Central memory CD4-positive, alpha-beta T cell (primary cell): ENCODE measurements at regions not wholly inside any gene's neighbourhood (a gene's known extent, or its start where the extent isn't known, plus 50 kb on each side); places are given as distances from the start of the nearest gene placed in this dataset.
"Not testable (repeated sequence)": the region's sequence is repeated elsewhere in the genome, so short reads cannot be mapped to it uniquely, and the experiment has no call there.

Experiments used
- DNase-seq: peaks from one replicate; pipeline ENCODE4 v3.0.0; 2022

GRCh38 chr17:51389875-51390274, 129.5 kb downstream of the UTP18 start:
- no peak for DNase-seq

DNA sequence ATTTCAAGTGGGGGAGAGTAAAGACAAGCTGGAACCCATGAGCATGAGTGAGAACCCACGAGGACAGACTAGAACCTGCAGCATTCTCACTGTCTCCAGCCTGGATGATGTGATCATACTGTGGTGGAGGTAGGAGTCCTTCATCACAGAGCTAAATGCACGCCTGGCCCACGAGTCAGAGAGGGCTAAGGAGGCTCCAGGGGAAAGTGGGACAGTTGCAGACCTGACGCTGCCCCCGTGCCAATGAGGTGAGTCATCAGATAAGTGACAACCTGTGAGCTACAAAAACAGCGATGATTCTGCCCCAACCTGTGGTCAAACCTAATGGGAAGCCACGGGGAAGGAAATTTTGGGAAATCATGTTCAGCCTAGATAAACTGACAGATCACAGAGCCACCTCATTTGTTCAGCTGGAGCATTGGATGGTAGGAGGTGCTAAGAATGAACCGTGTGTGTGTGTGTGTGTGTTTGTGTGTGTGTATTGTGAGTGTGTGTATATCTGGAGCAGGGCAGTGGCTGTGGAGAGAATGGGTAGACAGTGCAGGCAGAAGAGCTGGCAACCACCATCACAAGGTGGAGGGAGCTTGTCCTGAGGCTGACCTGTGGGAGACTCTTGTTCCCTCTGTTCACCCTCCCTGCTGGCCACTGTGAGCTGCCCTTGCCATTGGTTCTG, 131.8 kb downstream of the UTP18 start:
- DNase-seq = no peak

GRCh38 chr17:51395621-51396020, 135.3 kb downstream of the UTP18 start:
- no peak for DNase-seq

GRCh38 chr17:51397361-51398127, 137.2 kb downstream of the UTP18 start:
- DNase-seq = no peak

- DNase-seq = no peak
These were observed 137.8 kb downstream of the UTP18 start for GRCh38 chr17:51398128-51398525.

DNA sequence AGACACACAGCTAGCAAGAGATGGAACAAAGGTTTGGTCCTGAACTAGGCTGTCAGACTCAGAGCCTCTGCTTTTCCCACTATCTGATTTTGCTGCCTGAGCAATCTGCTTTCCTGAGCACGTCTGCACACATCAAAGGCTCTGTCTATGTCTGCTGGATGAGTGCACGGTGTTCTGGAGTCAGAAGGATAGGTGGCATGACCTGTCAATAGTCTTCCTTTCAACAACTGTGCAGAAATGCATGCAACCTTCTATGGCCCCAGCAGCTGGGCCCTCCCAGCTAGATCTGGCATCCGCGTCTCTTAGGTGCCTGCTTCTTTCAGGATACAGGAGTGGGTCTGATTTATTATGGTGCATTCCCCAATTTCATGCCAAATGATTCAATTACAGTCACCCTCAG, 138.3 kb downstream of the UTP18 start:
- DNase-seq = no peak

GRCh38 chr17:51401279-51401678, 140.9 kb downstream of the UTP18 start:
- DNase-seq = no peak

DNA sequence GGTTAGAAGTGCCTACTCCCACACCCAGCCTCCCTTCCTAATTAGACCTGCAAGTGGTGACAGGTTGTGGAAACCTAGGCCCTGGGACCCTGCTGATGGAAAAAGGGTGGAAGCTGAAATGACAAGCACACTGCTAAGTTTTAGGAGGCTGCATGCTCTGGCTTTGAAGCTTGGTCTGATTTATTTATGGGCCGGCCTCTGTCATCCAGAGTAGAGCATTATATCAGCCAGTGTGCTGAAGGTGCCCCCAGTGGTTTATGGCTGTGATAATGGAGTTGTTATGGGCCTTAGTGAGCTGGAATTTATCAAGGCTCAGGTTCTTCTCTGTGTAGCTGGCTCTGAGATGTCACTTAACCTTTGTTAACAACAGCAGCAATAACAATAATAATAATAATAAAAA, 142.6 kb downstream of the UTP18 start:
- DNase-seq = no peak

DNA sequence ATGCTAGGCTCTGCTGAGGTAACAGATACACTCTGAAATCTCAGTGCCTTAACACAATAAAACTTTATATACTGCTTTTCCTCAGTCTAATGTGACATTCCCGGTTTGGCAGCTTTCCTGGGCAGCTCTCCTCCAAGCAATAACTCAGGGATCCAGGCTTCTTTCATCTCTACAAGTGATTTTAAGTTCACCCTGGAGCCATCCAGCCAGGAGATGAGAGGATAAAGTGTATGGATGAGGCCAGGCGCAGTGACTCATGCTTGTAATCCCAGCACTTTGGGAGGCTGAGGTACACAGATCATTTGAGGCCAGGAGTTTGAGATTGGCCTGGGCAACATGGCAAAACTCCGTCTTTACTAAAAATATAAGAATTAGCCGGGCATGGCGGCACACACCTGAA, 147.2 kb downstream of the UTP18 start:
- DNase-seq = no peak

DNA sequence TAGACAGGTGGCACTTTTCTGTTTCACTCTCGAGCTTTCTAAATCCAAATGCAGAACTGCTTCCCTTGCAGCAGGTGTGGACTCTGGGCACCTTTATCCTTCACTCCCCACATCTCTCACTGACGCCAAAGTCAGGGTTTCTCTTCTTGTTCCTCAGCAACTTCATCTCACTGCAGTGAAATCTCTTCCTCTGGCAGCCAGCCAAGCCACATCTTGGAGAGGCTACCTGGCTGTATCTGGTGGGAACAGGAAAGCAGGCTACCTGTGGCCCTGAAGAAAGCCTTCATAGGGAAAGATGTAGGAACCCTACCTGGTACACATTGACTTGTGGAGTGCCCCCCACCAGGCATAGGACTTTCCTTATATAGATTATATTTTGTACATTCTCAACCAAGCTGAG, 159.1 kb downstream of the UTP18 start:
- no peak for DNase-seq

- DNase-seq = no peak
These were observed 161.2 kb downstream of the UTP18 start for GRCh38 chr17:51421525-51421924.

DNA sequence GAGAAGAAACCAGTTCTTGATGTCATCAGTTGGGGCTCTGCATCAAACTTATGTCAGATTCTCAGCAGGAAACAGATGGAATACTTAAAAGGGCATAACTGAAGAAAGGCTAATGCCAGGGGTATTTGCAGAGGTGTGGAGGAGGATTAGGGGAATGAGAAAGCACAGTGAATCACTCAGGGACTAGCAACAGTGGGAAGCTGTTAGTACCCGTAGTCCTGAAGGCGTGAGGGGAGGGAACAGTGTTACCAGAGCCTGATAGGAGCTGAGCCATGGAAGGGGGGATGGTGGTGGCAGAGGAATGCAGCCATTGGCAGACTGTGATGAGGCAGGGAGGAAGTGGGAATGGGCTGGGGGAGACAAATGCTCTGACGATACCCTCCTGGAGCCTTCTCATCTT, 162.3 kb downstream of the UTP18 start:
- DNase-seq = no peak

GRCh38 chr17:51423421-51424160, 163.2 kb downstream of the UTP18 start:
- DNase-seq = no peak

DNA sequence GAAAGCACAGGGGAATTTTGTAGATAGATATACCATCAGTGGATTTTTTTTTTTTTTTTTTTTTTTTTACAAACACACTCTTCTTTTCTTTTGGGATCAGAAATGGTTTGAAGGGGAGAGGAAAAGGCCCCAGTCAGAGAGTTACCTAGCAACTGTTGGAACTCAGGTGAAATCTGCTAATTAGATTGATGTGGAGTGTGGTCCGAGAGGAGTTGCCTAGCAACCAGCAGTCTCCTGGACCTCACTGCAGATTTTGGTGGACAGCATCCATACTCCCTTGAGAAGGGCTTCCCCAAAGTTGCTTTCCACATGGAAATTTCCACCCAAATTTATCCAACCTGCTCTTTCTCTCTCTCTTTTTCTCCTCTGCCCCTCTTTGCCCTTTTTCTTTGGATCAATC, 165.4 kb downstream of the UTP18 start:
- no peak for DNase-seq

DNA sequence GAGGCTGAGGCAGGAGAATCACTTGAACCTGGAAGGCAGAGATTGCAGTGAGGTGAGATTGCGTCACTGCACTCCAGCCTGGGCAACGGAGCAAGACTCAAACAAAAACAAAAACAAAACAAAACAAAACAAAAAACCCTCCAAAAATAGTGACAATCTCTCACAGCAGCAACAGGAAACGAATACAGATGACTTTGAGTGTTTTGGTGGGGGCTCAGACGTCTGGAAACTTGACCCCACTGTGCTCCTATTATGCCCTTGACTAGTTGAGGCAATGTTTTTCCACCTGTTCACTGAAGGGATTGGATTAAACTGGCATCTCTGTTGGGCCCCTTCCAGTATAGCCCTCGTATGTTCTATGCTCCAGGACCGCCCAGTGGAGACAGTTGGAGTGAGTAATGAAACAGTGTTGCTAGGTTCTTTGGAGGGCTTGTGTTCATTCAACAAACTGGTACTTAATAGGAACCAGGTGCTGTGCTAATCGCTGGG, 167.0 kb downstream of the UTP18 start:
- peak; percentile 43 for DNase-seq

GRCh38 chr17:51427856-51428255, 167.5 kb downstream of the UTP18 start:
- peak; percentile 82 for DNase-seq

- DNase-seq = peak; percentile 9
These were observed 168.5 kb downstream of the UTP18 start for GRCh38 chr17:51428668-51429495.

DNA sequence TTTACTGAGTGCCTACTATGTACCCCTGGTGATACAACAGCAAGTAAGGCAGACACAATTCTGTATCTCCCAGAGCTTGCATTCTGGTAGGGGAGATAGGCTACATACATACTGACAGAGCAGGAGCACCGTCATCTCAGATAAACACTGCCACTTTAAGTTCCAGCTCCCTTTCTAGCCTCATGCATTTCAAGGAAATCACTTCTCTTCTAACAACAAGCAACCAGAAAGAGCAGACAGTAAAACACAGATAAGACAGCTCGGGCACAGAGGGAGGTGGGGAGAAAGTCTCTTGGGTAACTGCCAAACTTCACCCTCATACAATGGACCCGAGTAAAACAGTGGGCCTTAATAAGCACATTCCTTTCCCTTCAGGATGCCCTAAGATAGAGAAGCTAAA, 169.6 kb downstream of the UTP18 start:
- not testable (repeated sequence) for DNase-seq

DNA sequence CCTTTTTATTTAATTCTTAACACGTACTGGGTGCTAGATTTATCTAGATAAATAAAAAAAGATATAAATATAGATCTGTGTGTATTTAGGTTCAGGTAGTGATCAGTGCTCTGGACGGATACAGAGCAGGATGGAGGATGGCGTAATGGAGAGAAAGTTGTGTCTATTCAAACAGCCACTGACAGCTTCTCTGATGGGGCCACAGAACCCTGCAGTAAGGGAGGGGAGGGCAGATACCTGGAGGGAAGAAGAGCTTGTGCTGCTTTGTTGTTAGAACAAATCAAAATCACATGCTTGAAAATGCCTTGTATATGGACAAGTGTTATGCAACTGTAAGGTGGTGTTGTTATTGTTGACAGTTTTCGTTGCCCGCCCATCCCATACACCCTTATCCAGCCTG, 170.2 kb downstream of the UTP18 start:
- DNase-seq = no peak

DNA sequence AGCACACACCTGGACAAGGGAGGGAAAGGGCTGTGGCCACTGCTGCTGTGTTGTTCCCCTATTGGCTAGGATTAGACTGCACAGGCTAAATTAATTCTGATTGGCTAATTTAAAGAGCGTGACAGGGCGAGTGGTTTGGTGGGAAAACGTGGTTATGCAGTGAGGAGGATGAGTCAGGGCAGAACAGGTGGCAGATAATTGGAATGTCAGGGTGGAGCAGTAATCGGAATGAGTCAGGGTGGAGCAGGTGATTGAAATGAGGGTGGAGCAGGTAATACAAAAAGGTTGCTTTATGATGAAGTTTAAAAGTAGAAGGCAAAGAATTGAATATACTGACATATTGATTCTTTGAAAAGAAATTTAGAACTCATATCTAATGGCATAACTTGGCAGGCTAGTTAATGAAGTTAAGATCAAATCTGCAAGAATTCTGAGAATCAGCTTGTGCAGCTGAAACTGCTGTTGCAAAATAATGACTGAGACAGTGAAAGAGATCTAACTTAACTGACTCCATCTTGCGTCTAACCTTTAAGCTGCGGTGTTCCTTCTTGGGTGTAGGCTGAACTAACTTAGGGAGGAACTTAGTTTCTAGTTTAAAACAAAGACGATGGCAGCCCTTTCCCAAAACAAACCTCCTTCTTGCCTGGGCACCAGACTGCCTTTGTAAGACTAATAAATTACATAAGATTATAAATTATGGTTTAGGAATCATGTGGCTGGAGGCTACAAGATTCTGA, 174.3 kb downstream of the UTP18 start:
- no peak for DNase-seq

- peak; percentile 8 for DNase-seq
These were observed 174.8 kb downstream of the UTP18 start for GRCh38 chr17:51435171-51435552.

DNA sequence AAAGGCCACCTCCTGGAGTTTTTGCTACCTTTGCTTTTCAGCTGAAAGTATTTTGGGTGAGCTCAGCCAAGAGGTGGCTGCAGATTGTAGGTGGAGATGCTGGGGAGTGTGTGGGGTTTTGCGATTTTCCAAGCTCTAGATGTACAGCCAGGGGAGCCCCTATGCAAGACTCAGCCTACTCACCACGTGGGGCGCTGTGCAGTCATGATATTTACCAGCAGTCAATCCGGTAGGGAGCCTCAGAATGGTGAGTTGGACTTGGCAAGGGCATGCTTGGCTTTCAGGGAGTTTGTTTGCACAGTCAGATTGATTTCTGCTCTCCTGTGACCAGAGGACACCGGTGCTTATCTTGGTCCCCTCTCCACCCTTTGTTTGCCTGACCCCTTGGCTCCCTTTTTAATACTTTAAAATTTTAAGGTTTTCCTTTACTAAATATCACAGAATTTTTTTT, 175.3 kb downstream of the UTP18 start:
- DNase-seq = peak; percentile 42
